ENCODE measurements at regions not wholly inside any gene's neighbourhood (a gene's known extent, or its start where the extent isn't known, plus 50 kb on each side); places are given as distances from the start of the nearest gene placed in this dataset.

DNA sequence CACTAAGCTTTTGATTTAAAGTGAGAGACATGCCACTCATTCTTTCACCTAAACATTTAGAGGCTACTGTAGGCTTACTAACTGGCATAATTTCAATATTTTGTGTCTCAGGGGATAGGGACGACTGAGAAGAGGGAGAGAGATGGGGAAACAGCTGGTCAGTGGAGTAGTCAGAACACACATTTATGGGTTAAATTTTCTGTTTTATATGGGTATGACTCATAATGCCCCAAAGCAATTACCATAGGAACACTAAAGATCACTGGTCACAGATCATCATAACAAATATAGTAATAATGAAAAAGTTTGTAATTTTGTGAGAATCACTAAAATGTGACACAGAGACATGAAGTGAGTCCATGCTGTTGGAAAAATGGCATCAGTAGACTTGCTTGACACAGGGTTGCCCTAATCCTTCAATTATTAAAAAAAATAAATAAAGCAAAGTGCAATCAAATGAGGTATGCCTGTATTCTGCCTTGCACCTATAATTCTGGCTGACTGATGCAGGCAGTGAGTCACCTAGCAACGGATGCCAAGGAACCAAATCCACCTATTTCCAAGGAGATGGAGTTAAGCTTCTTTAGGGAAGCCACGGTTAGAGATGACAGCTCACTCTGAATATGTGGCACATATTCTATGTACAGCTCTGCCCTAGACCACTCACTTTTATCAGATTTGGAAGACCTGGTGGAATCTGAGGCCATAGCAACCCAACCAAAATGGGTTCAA lies 166.1 kb downstream of the MARCHF11 start:
- DNase-seq (ENCODE audit: low read depth), result no peak
- H3K4me3 ChIP-seq (ENCODE audit: low read depth, low read length), result no peak overlapping the region
- TF ChIP-seq, protein P1, sequence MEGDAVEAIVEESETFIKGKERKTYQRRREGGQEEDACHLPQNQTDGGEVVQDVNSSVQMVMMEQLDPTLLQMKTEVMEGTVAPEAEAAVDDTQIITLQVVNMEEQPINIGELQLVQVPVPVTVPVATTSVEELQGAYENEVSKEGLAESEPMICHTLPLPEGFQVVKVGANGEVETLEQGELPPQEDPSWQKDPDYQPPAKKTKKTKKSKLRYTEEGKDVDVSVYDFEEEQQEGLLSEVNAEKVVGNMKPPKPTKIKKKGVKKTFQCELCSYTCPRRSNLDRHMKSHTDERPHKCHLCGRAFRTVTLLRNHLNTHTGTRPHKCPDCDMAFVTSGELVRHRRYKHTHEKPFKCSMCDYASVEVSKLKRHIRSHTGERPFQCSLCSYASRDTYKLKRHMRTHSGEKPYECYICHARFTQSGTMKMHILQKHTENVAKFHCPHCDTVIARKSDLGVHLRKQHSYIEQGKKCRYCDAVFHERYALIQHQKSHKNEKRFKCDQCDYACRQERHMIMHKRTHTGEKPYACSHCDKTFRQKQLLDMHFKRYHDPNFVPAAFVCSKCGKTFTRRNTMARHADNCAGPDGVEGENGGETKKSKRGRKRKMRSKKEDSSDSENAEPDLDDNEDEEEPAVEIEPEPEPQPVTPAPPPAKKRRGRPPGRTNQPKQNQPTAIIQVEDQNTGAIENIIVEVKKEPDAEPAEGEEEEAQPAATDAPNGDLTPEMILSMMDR (IDR thresholded peaks at IDR 0.05; ENCODE audit: insufficient read depth, low read length), result no peak

DNA sequence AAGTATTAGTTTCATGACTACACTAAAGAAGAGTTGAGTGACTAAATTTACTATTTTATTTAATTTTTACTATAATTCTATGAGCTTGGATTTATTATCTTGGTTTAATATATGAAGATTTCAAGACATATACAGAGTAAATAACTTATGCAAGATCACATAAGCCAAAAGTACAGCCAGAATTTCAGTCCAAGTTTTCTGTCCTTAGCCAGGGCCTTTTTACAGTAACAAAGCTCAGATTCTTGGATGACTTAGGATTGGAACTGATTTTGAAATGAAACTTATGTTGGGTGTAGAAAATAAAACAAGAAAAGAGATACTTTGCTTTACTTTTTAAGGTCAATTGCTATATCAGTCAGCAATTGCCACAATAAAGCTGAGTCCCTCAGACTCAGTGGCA lies 170.3 kb downstream of the MARCHF11 start:
- TF ChIP-seq, protein P1 (IDR thresholded peaks at IDR 0.05; ENCODE audit: insufficient read depth, low read length), result no peak
- H3K4me3 ChIP-seq (ENCODE audit: low read depth, low read length), result no peak overlapping the region
- no peak for DNase-seq (ENCODE audit: low read depth)

DNA sequence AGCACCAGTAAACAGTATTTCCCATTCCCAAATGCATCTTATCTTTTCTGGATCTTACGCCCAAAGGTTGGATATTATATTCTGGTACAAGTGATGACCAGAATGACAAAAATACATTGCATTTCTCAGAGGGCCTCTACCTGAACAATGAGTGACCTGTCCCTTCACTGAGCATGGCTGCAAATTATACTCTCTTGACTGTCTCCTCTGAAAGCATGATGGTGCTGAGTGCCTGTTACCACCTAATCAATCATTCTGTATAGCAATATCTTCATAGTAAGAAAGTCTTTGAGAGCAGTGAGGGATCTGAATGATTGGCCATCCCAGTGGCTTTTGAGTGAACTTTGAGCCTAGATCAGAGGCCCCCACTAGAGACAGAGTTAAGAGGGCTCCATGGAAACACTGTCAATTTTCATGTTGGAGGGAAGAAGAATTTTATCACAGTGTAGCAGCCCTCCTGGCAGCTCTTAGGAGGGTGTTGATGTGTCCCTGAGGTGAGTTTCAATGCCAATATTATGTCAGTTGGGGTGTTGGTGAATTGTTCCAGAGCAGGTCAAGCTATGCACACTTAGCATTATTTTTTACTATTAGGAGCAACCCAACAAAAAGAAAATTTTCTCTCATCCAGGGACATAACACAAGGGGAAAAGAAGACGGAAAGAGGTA lies 171.7 kb downstream of the MARCHF11 start:
- DNase-seq (ENCODE audit: low read depth), result no peak
- TF ChIP-seq, protein P1 (IDR thresholded peaks at IDR 0.05; ENCODE audit: insufficient read depth, low read length), result no peak

DNA sequence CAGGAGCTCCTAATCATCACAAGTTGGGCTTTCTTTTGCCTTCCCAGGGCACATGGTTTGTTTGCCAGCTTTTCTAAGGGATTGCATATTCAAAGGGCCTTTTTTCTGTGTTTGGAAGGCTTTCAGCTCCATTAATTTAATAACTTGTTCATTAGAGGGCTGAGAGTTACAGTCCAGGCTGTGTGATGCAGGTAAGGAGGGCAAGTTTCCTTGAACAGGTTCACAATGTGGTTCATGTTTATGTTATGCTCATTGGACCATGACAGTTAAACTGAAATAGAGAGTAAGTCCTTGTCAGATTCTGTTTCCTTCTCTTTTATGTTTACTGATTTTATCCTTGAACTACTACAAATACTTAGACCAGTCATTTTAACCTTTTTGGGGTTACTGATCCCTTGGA lies 174.4 kb downstream of the MARCHF11 start:
- no peak overlapping the region for H3K4me3 ChIP-seq (ENCODE audit: low read depth, low read length)
- TF ChIP-seq, protein P1 (IDR thresholded peaks at IDR 0.05; ENCODE audit: insufficient read depth, low read length), result no peak
- no peak for DNase-seq (ENCODE audit: low read depth)

More for the DNA sequence above, 171.7 kb downstream of the MARCHF11 start:
- H3K4me3 ChIP-seq (ENCODE audit: low read depth, low read length), result no peak overlapping the region

DNA sequence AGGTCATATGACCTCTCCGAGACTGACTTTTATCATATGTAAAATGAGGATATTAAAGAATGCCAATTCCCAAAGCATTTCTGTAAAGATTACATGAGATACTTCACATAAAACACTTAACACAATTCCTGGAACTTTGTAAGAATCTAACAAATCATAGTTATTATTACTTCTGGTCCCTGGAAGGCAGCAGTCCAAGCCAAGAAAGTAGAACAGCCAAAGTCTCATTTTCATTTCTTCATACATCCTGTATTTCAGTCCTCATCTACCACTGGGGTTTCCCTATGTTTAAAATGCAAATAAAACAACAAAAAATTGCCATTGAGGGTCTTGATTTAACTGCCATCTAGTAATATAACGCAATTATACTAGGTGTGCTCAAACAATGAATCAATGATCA lies 179.5 kb downstream of the MARCHF11 start:
- H3K4me3 ChIP-seq (ENCODE audit: low read depth, low read length), result no peak overlapping the region
- no peak for DNase-seq (ENCODE audit: low read depth)
- TF ChIP-seq, protein P1 (IDR thresholded peaks at IDR 0.05; ENCODE audit: insufficient read depth, low read length), result no peak

DNA sequence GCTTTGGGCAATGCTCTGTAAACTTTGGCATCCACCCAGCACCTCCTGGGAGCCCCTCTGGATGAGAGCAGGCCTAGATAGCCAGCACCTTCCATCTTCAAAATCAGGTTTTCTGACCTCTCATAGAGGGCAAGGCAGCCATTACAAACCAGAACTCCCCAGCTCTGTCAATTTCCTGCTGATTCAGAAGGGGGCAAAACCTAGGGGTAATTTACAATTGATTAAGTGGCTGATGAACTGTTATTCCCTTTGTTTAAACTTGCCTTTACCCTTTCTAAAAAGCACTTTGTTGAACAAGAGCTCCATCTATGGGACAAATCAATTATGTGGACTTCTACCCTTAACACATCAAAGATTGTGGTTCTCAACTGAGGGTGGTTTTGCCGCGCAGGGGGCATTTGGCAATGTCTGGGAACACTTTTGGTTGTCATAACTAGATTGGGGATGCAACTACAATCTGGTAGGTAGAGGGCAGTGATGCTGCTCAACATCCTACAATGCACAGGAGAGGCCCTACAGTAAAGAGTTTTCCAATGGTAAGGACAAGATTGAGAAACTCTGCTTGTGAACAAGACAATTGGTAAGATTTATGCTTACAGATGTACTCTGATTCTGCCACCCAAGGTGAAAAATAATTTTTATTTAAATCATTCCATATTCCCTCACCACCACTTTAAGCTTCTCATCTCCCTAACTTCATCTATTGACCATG lies 184.1 kb downstream of the MARCHF11 start:
- DNase-seq (ENCODE audit: low read depth), result peak; percentile 72
- H3K4me3 ChIP-seq (ENCODE audit: low read depth, low read length), result no peak overlapping the region
- TF ChIP-seq, protein P1 (IDR thresholded peaks at IDR 0.05; ENCODE audit: insufficient read depth, low read length), result peak; percentile 66
